Adipocyte (in vitro differentiated cells): ENCODE measurements at regions not wholly inside any gene's neighbourhood (a gene's known extent, or its start where the extent isn't known, plus 50 kb on each side); places are given as distances from the start of the nearest gene placed in this dataset.

Experiments used
- DNase-seq: peaks from one replicate; pipeline ENCODE4 v3.0.0-alpha.2; 2015; ENCODE audit warnings: low read depth
- H3K27me3 ChIP-seq: replicated peaks from 2 replicates; pipeline ENCODE4 v1.7.0; 2013; ENCODE audit warnings: mild to moderate bottlenecking, low read length, moderate library complexity; ENCODE audit not compliant: control insufficient read depth, insufficient read depth
- H3K36me3 ChIP-seq: 2 replicates; pipeline ENCODE4 v1.7.0; 2013; ENCODE audit warnings: low read length, mild to moderate bottlenecking, moderate library complexity; ENCODE audit not compliant: control insufficient read depth, insufficient read depth, severe bottlenecking
- H3K4me1 ChIP-seq: 2 replicates; pipeline ENCODE4 v1.7.0; 2013; ENCODE audit warnings: mild to moderate bottlenecking, low read length, moderate library complexity; ENCODE audit not compliant: control insufficient read depth, insufficient read depth
- H3K4me3 ChIP-seq: 2 replicates; pipeline ENCODE4 v1.7.0; 2013; ENCODE audit warnings: mild to moderate bottlenecking, low read length, moderate library complexity
- H3K9ac ChIP-seq: 2 replicates; pipeline ENCODE4 v1.7.0; 2013; ENCODE audit warnings: mild to moderate bottlenecking, low read length, moderate library complexity
- H3K9me3 ChIP-seq: 2 replicates; pipeline ENCODE4 v1.7.0; 2013; ENCODE audit warnings: mild to moderate bottlenecking, low read length, moderate library complexity; ENCODE audit not compliant: control insufficient read depth

- H3K9me3 ChIP-seq: peaks cover 3% of the 10 kb centered on the region
- peaks cover 24% of the 10 kb centered on the region for H3K27me3 ChIP-seq
- H3K9ac ChIP-seq: no peak overlapping the region
- no peaks in the 10 kb centered on the region for H3K36me3 ChIP-seq
- no peak for DNase-seq
- H3K4me3 ChIP-seq: no peak overlapping the region
- no peaks in the 10 kb centered on the region for H3K4me1 ChIP-seq
Measured at GRCh38 chr10:124238367-124238766, 145.0 kb upstream of the CHST15 start.

- no peak for DNase-seq
- no peaks in the 10 kb centered on the region for H3K36me3 ChIP-seq
- H3K27me3 ChIP-seq: peaks cover 23% of the 10 kb centered on the region
- H3K4me1 ChIP-seq: no peaks in the 10 kb centered on the region
- no peak overlapping the region for H3K9ac ChIP-seq
- no peak overlapping the region for H3K4me3 ChIP-seq
- H3K9me3 ChIP-seq: peaks cover 3% of the 10 kb centered on the region
Measured at GRCh38 chr10:124237282-124237961, 144.0 kb upstream of the CHST15 start.

- H3K4me3 ChIP-seq: no peak overlapping the region
- H3K27me3 ChIP-seq: peaks cover 29% of the 10 kb centered on the region
- H3K9ac ChIP-seq: no peak overlapping the region
- DNase-seq: no peak
- no peaks in the 10 kb centered on the region for H3K36me3 ChIP-seq
- H3K9me3 ChIP-seq: peaks cover 3% of the 10 kb centered on the region
- no peaks in the 10 kb centered on the region for H3K4me1 ChIP-seq
Measured at GRCh38 chr10:124236816-124237215, 143.4 kb upstream of the CHST15 start.

GRCh38 chr10:124236136-124236535 is 142.7 kb upstream of the CHST15 start:
- Histone ChIP-seq H3K9me3 (peaks cover 3% of the 10 kb centered on the region), H3K36me3 (no peaks in the 10 kb centered on the region), H3K4me1 (no peaks in the 10 kb centered on the region), H3K27me3 (peaks cover 36% of the 10 kb centered on the region), H3K4me3 (no peak overlapping the region), H3K9ac (no peak overlapping the region)
- no peak for DNase-seq

- Histone ChIP-seq H3K27me3 (peaks cover 36% of the 10 kb centered on the region), H3K4me1 (no peaks in the 10 kb centered on the region), H3K9me3 (peaks cover 3% of the 10 kb centered on the region), H3K36me3 (no peaks in the 10 kb centered on the region), H3K9ac (no peak overlapping the region), H3K4me3 (no peak overlapping the region)
- DNase-seq: no peak
Measured at GRCh38 chr10:124235232-124235631, 141.8 kb upstream of the CHST15 start.

GRCh38 chr10:124233546-124234138 is 140.2 kb upstream of the CHST15 start:
- no peak for DNase-seq
- H3K36me3 ChIP-seq: no peaks in the 10 kb centered on the region
- H3K9me3 ChIP-seq: peaks cover 3% of the 10 kb centered on the region
- H3K9ac ChIP-seq: no peak overlapping the region
- no peak overlapping the region for H3K4me3 ChIP-seq
- H3K27me3 ChIP-seq: peaks cover 36% of the 10 kb centered on the region
- no peaks in the 10 kb centered on the region for H3K4me1 ChIP-seq

GRCh38 chr10:124232686-124233545 is 139.5 kb upstream of the CHST15 start:
- Histone ChIP-seq H3K4me1 (no peaks in the 10 kb centered on the region), H3K9ac (no peak overlapping the region), H3K9me3 (peaks cover 3% of the 10 kb centered on the region), H3K36me3 (no peaks in the 10 kb centered on the region), H3K27me3 (peaks cover 31% of the 10 kb centered on the region), H3K4me3 (no peak overlapping the region)
- DNase-seq: no peak

GRCh38 chr10:124231168-124232155 is 138.1 kb upstream of the CHST15 start:
- Histone ChIP-seq H3K4me1 (no peaks in the 10 kb centered on the region), H3K9ac (no peak overlapping the region), H3K36me3 (no peaks in the 10 kb centered on the region), H3K27me3 (peaks cover 25% of the 10 kb centered on the region), H3K4me3 (no peak overlapping the region), H3K9me3 (no peaks in the 10 kb centered on the region)
- DNase-seq: no peak

GRCh38 chr10:124230635-124231167 is 137.3 kb upstream of the CHST15 start:
- DNase-seq: no peak
- Histone ChIP-seq H3K4me3 (no peak overlapping the region), H3K4me1 (no peaks in the 10 kb centered on the region), H3K36me3 (no peaks in the 10 kb centered on the region), H3K27me3 (peaks cover 25% of the 10 kb centered on the region), H3K9me3 (no peaks in the 10 kb centered on the region), H3K9ac (no peak overlapping the region)

- no peak for DNase-seq
- peaks cover 21% of the 10 kb centered on the region for H3K27me3 ChIP-seq
- H3K36me3 ChIP-seq: no peaks in the 10 kb centered on the region
- H3K4me1 ChIP-seq: peaks cover 2% of the 10 kb centered on the region
- H3K9me3 ChIP-seq: no peaks in the 10 kb centered on the region
- H3K9ac ChIP-seq: no peak overlapping the region
- H3K4me3 ChIP-seq: no peak overlapping the region
Measured at GRCh38 chr10:124229989-124230634, 136.7 kb upstream of the CHST15 start.
